ENCODE measurements at regions not wholly inside any gene's neighbourhood (a gene's known extent, or its start where the extent isn't known, plus 50 kb on each side); places are given as distances from the start of the nearest gene placed in this dataset.

GRCh38 chr6:71480577-71480976, 192.0 kb downstream of the OGFRL1 start:
- TF ChIP-seq FOXP2 (optimal IDR thresholded peaks at IDR 0.05; ENCODE audit: borderline replicate concordance, extremely low read depth, extremely low read length, insufficient read depth) (no peak), SIN3A (IDR thresholded peaks at IDR 0.05; ENCODE audit: borderline replicate concordance, insufficient read depth, low read length) (no peak), POLR2AphosphoS5 (IDR thresholded peaks at IDR 0.05; ENCODE audit: low read depth, low read length) (no peak), TAF1 (IDR thresholded peaks at IDR 0.05; ENCODE audit: borderline replicate concordance, insufficient read depth, low read length) (no peak)
- TF ChIP-seq, protein P1, sequence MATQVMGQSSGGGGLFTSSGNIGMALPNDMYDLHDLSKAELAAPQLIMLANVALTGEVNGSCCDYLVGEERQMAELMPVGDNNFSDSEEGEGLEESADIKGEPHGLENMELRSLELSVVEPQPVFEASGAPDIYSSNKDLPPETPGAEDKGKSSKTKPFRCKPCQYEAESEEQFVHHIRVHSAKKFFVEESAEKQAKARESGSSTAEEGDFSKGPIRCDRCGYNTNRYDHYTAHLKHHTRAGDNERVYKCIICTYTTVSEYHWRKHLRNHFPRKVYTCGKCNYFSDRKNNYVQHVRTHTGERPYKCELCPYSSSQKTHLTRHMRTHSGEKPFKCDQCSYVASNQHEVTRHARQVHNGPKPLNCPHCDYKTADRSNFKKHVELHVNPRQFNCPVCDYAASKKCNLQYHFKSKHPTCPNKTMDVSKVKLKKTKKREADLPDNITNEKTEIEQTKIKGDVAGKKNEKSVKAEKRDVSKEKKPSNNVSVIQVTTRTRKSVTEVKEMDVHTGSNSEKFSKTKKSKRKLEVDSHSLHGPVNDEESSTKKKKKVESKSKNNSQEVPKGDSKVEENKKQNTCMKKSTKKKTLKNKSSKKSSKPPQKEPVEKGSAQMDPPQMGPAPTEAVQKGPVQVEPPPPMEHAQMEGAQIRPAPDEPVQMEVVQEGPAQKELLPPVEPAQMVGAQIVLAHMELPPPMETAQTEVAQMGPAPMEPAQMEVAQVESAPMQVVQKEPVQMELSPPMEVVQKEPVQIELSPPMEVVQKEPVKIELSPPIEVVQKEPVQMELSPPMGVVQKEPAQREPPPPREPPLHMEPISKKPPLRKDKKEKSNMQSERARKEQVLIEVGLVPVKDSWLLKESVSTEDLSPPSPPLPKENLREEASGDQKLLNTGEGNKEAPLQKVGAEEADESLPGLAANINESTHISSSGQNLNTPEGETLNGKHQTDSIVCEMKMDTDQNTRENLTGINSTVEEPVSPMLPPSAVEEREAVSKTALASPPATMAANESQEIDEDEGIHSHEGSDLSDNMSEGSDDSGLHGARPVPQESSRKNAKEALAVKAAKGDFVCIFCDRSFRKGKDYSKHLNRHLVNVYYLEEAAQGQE (IDR thresholded peaks at IDR 0.05; ENCODE audit: insufficient read depth in 1 of 2, low read depth in 2 of 2, low read length in 2 of 2) = no peak

DNA sequence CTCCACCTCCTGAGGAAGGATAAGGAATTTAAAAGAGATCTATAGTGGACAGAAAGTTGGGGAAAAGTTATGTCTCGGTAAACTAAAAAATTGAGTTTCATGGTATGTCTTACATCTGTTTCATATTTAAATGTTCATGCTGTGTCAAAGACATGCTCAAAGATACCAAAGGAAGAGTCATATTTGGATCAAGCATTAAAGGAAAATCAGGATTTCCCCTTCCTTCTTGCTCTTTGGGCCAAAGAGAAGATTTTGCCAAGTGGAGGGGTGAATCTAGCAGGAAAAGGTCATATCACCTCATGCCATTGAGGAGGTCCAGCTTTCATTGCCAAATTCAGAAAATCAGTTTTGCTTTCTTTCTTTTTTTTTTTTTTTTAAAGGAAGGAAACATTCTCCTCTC, 192.4 kb downstream of the OGFRL1 start:
- TF ChIP-seq SIN3A (IDR thresholded peaks at IDR 0.05; ENCODE audit: borderline replicate concordance, insufficient read depth, low read length) = no peak
- no peak for TF ChIP-seq TAF1 (IDR thresholded peaks at IDR 0.05; ENCODE audit: borderline replicate concordance, insufficient read depth, low read length)
- no peak for TF ChIP-seq FOXP2 (optimal IDR thresholded peaks at IDR 0.05; ENCODE audit: borderline replicate concordance, extremely low read depth, extremely low read length, insufficient read depth)
- TF ChIP-seq, protein P1 (IDR thresholded peaks at IDR 0.05; ENCODE audit: insufficient read depth in 1 of 2, low read depth in 2 of 2, low read length in 2 of 2) = no peak
- no peak for TF ChIP-seq POLR2AphosphoS5 (IDR thresholded peaks at IDR 0.05; ENCODE audit: low read depth, low read length)

DNA sequence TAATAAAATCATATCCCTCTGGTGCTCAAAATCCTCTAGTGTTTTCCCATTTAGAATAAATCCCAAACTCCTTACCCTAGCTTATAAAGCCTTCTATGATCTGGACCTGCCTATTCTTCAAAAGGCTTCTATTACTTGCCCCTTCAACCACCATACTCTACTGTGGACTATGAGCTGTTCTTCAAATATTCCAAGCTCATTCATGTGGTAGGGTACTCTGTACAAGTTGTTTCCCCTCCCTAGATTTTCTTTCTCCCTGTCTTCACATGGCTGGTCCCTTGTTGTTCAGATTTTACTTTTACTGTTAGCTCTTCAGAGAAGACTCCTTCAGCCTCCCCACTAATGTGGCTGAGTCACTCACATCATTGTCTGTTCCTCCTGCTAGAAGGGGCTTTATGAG, 193.2 kb downstream of the OGFRL1 start:
- no peak for TF ChIP-seq SIN3A (IDR thresholded peaks at IDR 0.05; ENCODE audit: borderline replicate concordance, insufficient read depth, low read length)
- no peak for TF ChIP-seq FOXP2 (optimal IDR thresholded peaks at IDR 0.05; ENCODE audit: borderline replicate concordance, extremely low read depth, extremely low read length, insufficient read depth)
- no peak for TF ChIP-seq POLR2AphosphoS5 (IDR thresholded peaks at IDR 0.05; ENCODE audit: low read depth, low read length)
- TF ChIP-seq TAF1 (IDR thresholded peaks at IDR 0.05; ENCODE audit: borderline replicate concordance, insufficient read depth, low read length) = no peak
- TF ChIP-seq, protein P1 (IDR thresholded peaks at IDR 0.05; ENCODE audit: insufficient read depth in 1 of 2, low read depth in 2 of 2, low read length in 2 of 2) = no peak

- no peak for TF ChIP-seq SIN3A (IDR thresholded peaks at IDR 0.05; ENCODE audit: borderline replicate concordance, insufficient read depth, low read length)
- TF ChIP-seq POLR2AphosphoS5 (IDR thresholded peaks at IDR 0.05; ENCODE audit: low read depth, low read length) = no peak
- no peak for TF ChIP-seq FOXP2 (optimal IDR thresholded peaks at IDR 0.05; ENCODE audit: borderline replicate concordance, extremely low read depth, extremely low read length, insufficient read depth)
- no peak for TF ChIP-seq TAF1 (IDR thresholded peaks at IDR 0.05; ENCODE audit: borderline replicate concordance, insufficient read depth, low read length)
- TF ChIP-seq, protein P1 (IDR thresholded peaks at IDR 0.05; ENCODE audit: insufficient read depth in 1 of 2, low read depth in 2 of 2, low read length in 2 of 2) = no peak
These were observed 194.1 kb downstream of the OGFRL1 start for GRCh38 chr6:71482742-71483141.

DNA sequence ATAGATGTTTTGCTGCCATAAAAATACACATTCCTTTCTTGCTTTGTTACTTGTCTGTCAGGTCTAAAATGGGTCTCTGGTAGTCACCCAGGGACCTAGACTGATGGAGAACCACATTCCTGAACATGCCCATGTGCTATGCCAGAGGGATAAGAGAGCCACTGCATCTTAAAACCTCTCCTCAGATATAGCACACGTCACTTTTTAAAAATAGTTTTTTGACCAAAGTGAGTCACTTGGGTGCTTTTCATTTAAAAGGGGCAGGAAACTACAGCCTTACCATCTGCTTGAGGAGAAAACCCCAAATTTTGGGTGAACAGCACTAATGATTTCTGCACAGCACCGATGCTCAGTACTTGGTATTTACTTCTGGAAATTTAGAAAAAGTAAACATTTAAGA, 197.8 kb downstream of the OGFRL1 start:
- TF ChIP-seq TAF1 (IDR thresholded peaks at IDR 0.05; ENCODE audit: borderline replicate concordance, insufficient read depth, low read length) (no peak), SIN3A (IDR thresholded peaks at IDR 0.05; ENCODE audit: borderline replicate concordance, insufficient read depth, low read length) (no peak), FOXP2 (optimal IDR thresholded peaks at IDR 0.05; ENCODE audit: borderline replicate concordance, extremely low read depth, extremely low read length, insufficient read depth) (no peak), POLR2AphosphoS5 (IDR thresholded peaks at IDR 0.05; ENCODE audit: low read depth, low read length) (no peak)
- TF ChIP-seq, protein P1 (IDR thresholded peaks at IDR 0.05; ENCODE audit: insufficient read depth in 1 of 2, low read depth in 2 of 2, low read length in 2 of 2) = no peak

Measured in PFSK-1 (cell line).